Motor neuron (in vitro differentiated cells): ENCODE measurements at regions not wholly inside any gene's neighbourhood (a gene's known extent, or its start where the extent isn't known, plus 50 kb on each side); places are given as distances from the start of the nearest gene placed in this dataset.

Experiments used
- ATAC-seq, 8 experiments: fragments of 200-7000 bp; cut with Tn5 transposase; replicated peaks in 6 of 8; 2 replicates each; pipeline ENCODE4 v1.8.0; 2021; ENCODE audit warnings: mild to moderate bottlenecking in 8 of 8, moderate library complexity in 8 of 8
- H3K27ac ChIP-seq, 2 donors: fragments of 250-450 bp; sonication (Bioruptor Pico); 2 replicates each; pipeline ENCODE4 v1.9.0; 2021; ENCODE audit warnings: antibody characterized with exemption in 2 of 2, mild to moderate bottlenecking in 2 of 2, moderate library complexity in 1 of 2
- H3K4me1 ChIP-seq, 2 donors: fragments of 250-450 bp; sonication (Bioruptor Pico); replicated peaks in 1 of 2; 2 replicates each; pipeline ENCODE4 v1.6.1; 2021; ENCODE audit warnings: antibody characterized with exemption in 2 of 2, mild to moderate bottlenecking in 2 of 2, moderate library complexity in 1 of 2
- H3K4me3 ChIP-seq, 5 donors: fragments of 250-450 bp; sonication (Bioruptor Pico); 2 replicates each; pipeline ENCODE4 v1.9.0; 2021; ENCODE audit warnings: antibody characterized with exemption in 5 of 5, mild to moderate bottlenecking in 5 of 5, moderate library complexity in 4 of 5
- WGBS, 10 experiments: fragments of 450-650 bp; shearing (Covaris generic); methylation state at CpG; one replicate each; pipeline ENCODE4 v1.0.0; 2022; 5-methylcytosine and 5-hydroxymethylcytosine counted together
- in situ Hi-C, 9 experiments: fragments of 400-800 bp; cut with MboI; loops; one replicate each; pipeline ENCODE4 v1.15.0; 2021; ENCODE audit warnings: low sequenced_read_pairs in 9 of 9, low pct_unique_long_range_greater_than_20kb in 2 of 9; ENCODE audit not compliant: unreplicated experiment in 9 of 9

DNA sequence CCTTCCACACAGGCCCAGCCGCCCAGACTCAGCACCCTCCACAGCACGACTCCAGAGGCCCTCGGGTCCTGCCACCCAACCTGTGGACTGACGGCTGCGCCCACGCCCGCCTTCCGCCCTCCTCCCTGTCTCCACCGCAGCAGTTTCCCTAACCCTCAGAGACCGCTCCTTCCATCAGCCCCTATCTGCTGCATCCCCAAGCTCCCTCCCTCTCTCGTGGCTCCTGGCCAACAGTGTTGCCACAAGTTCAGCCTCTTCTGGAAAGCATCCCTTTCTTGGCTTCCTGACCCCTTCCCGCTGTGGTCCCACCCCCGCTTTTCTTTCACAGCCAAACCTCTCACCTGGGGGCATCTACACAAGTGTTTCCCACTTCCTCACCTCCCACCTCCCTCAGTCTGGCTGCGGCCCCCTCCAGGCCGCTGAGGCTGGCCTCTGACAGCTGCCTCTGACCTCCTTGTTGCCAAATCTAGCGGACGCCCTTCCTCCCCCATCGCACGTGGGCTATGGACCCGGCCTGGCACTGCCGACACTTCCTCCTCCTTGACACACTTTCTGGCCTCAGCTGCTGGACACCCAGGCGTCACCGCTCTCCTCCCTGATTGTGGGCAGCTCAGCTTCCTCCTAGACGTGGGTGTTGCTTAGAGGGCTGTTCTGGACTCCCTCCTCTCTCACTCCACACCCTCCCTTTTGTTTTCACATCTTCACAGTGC is 168.8 kb upstream of the TLE3 start:
- ATAC-seq, result peak in 2 of 8 experiments; percentile 5 to 52
- WGBS, 10 experiments, result 30 to 75% (median 59%) methylated on average over 1 to 9 of the region's 24 CpGs; no CpG with 5 or more reads in 5 of the 10 experiments
- in situ Hi-C loops, result no loop called here

DNA sequence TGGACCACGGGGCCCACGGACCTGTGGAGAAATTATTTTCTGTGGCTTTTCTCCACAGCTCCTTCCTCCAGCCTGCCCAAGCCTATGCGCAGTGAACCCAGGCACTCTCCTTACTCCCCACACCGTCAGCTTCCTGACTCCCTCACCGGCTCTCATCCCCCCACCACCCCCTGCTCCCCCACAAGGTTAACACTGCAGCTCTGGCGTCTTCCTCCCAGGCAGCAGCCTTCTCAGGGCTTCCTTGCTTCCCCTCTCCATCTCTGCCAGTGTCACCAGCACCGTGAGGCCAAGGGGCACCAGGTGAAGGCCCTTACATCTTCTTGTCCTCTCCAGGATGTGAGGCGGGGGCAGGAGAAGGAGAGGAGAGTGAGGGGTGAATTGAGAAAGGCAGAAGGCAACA is 168.3 kb upstream of the TLE3 start:
- in situ Hi-C loops, result no loop called here
- ATAC-seq, result no peak
- no peak overlapping the region for H3K27ac ChIP-seq
- H3K4me3 ChIP-seq, result no peak overlapping the region
- 73 to 100% (median 100%) methylated on average over 1 to 4 of the region's 8 CpGs; no CpG with 5 or more reads in 7 of the 10 experiments for WGBS, 10 experiments
- H3K4me1 ChIP-seq, result peaks cover 76 to 81% of the 10 kb centered on the region in 2 donors

More for the DNA sequence above, 168.8 kb upstream of the TLE3 start:
- H3K27ac ChIP-seq, result no peak overlapping the region
- peaks cover 82 to 87% of the 10 kb centered on the region in 2 donors for H3K4me1 ChIP-seq
- H3K4me3 ChIP-seq, result no peak overlapping the region

DNA sequence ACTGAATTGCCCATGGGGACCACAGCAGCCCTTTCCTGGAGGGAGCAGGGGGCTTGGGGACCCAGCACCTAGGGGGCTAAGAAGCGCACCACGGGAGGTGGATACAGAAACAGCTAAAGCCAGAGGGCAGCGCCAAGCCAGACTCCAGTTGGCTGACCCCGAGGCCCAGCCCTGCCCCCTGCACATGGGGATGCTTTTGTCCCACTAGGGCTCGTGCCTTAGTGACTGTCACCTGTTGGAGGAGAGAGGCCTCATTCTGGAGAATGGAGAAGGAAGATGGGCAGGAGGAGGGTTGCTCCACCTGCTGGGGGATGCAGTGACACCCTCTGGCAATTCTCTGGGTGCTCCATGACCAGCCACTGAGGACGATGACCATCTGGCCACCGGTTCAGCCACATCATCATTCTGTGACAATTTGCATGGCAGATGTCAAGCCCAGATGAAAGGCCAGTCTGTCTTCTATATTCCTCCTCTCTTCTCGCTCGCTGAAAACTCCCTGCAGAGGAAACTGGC is 167.8 kb upstream of the TLE3 start:
- in situ Hi-C loops, result no loop called here
- Histone ChIP-seq H3K27ac (no peak overlapping the region), H3K4me1 (peaks cover 72 to 76% of the 10 kb centered on the region in 2 donors), H3K4me3 (no peak overlapping the region)
- no peak for ATAC-seq
- WGBS, 10 experiments, result 80 to 100% (median 89%) methylated on average over 1 to 5 of the region's 9 CpGs; no CpG with 5 or more reads in 4 of the 10 experiments

DNA sequence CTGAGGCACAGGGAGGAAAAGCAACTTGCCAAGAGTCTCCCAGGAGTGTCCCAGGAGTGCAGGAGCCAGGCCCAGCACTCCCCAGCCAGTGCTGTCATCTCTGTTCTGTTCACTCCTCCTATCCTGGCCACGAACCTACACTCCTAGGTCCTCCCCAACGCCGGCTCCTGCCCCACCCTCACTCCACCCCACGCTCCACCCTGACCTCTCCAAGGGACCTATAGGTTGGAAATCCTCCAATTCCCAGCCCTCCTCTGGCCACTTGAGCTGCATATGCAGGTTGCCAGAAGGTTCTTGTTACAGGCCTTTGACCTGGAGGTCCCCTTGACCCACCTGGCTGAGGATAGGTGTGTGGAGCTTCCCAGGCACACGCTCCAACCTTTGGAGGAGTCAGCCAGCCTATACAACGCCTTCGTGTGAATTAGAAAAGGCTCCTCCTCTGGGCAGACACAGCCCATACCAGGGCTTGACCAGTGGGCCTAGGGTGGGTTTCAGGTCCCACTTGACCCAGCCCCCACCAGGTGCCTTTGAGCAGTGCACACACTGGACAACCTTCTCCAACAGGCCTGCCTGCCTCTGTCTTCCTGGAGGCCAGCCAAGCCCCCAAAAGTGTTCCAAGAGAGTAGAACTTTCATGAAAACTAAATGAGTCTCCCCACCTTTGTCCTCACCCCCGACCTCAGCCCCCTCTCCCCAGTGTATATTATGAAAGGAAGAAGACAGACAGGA is 167.2 kb upstream of the TLE3 start:
- Histone ChIP-seq H3K4me3 (no peak overlapping the region), H3K27ac (peak overlapping the region in 1 of 2 donors; percentile 8), H3K4me1 (peaks cover 65 to 71% of the 10 kb centered on the region in 2 donors)
- in situ Hi-C loops, result no loop called here
- ATAC-seq, result peak in 2 of 8 experiments; percentile 22 to 48
- 20 to 100% (median 100%) methylated on average over 1 to 2 of the region's 8 CpGs; no CpG with 5 or more reads in 7 of the 10 experiments for WGBS, 10 experiments

DNA sequence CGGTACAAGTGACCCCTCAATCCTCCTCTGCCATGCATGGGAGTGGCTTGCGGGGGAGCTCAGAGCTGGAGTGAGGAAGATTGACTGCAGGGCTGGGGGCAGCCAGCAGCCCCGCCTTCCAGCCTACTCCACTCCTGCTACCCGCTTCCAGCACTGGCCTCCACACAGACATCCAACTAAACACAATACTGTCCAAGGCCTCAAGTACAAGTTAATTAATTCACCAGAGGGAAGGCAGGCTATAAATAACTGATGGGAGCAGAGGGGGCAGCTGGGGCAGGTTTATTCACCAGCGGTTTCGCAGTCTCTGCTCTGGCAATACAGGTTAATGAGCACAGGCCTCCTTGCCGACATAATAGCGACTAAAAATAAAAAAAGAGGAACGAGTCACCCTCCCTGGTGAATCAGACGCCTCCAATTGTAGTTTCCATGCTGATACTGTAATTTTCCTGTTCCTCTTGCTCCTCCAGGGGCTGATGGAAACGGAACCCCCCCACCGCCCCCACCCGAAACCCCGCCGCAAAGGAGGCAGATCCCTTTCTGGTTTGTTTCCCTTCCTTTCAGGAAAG is 166.4 kb upstream of the TLE3 start:
- in situ Hi-C loops, result no loop called here
- no peak overlapping the region for H3K4me3 ChIP-seq
- peak overlapping the region in 1 of 2 donors; percentile 65 for H3K27ac ChIP-seq
- H3K4me1 ChIP-seq, result peaks cover 62 to 71% of the 10 kb centered on the region in 2 donors
- 0 to 79% (median 17%) methylated on average over 1 to 9 of the region's 15 CpGs; no CpG with 5 or more reads in 2 of the 10 experiments for whole genome bisulfite sequencing, 10 experiments
- peak in 5 of 8 experiments; percentile 92 to 94 (median 93) for ATAC-seq

DNA sequence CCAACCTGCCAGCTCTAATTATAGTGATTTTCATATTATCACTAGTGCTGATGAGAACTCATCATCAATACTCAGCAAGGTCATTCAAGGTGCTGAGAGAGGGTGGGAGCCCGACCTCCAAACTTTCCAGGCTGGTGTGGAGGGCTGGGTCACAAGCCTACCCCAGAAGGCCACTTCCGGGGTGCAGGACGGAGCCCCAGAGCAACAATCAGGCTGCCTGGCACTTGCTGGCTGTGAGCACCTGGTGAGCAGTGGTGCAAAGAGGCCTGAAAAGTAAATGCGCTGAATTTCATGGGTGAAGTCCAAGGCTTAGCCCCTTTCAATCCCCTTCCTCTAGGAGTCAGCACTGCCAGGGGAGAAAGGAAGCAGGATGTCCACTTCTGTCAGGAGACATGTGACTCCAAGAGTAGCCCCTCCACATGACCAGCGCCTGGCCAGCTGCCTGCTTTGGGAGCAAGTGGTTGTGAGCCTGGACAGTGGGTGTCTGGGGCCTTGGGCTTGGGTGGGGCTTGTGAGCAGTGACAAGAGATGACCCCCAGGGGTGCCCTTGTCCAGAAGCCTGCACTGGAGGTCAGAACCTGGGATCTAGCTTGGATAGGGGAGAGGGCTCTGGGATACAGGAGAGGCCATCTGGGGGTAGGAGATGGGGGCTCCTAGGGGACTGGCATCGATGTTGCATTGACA is 165.0 kb upstream of the TLE3 start:
- H3K4me3 ChIP-seq, result no peak overlapping the region
- 73 to 100% (median 87%) methylated on average over 1 to 3 of the region's 6 CpGs; no CpG with 5 or more reads in 6 of the 10 experiments for WGBS, 10 experiments
- peak overlapping the region in 1 of 2 donors; percentile 65 for H3K27ac ChIP-seq
- in situ Hi-C loops, result no loop called here
- H3K4me1 ChIP-seq, result peaks cover 61 to 63% of the 10 kb centered on the region in 2 donors
- no peak for ATAC-seq

DNA sequence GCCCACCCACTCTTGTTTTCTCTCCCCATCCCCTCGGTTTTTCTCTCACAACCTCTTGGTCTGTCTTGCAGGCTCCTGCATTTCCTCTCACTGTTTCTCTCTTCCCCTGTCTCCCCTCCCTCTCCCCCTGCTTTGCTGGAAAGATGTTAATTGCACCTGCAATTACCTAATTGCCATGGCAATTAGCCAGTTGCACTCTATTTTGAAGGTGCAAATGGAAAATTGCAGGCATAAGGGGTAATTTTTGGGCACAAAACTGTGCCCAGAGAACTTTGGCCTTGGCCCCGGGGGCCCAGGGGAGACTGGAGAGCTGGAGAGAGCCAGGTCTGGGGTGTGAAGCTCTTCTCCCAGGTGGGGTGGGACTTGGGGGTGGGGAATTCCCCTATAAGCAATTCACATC is 164.5 kb upstream of the TLE3 start:
- no peak for ATAC-seq
- Histone ChIP-seq H3K4me1 (peaks cover 56 to 63% of the 10 kb centered on the region in 2 donors), H3K27ac (no peak overlapping the region), H3K4me3 (no peak overlapping the region)
- in situ Hi-C loops, result no loop called here
- 43 to 88% (median 68%) methylated on average over 1 to 2 of the region's 2 CpGs; no CpG with 5 or more reads in 4 of the 10 experiments for WGBS, 10 experiments

DNA sequence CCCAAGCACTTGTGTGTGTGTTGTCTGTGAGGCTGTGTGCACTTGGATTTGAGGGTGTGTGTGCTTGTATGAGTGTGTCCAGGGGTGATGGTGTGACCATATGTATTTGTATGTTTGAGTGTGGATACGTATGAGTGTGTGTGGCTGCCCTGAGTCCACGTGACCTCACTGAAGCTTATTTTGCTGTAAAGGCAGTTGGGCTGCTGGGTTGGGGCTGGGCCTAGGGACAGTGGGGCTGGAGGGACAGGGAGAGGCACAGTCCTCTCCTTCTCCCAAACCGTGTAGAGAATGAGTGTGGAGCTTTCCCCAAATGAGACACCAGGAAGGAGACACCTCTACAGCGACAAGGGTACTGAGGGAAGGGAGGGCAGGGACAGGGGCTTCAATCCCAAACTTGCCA is 163.4 kb upstream of the TLE3 start:
- in situ Hi-C loops, result no loop called here
- Histone ChIP-seq H3K27ac (no peak overlapping the region), H3K4me1 (peaks cover 45 to 52% of the 10 kb centered on the region in 2 donors), H3K4me3 (no peak overlapping the region)
- ATAC-seq, result no peak
- WGBS, 10 experiments, result 80 to 100% (median 90%) methylated on average over 1 to 2 of the region's 4 CpGs; no CpG with 5 or more reads in 7 of the 10 experiments

DNA sequence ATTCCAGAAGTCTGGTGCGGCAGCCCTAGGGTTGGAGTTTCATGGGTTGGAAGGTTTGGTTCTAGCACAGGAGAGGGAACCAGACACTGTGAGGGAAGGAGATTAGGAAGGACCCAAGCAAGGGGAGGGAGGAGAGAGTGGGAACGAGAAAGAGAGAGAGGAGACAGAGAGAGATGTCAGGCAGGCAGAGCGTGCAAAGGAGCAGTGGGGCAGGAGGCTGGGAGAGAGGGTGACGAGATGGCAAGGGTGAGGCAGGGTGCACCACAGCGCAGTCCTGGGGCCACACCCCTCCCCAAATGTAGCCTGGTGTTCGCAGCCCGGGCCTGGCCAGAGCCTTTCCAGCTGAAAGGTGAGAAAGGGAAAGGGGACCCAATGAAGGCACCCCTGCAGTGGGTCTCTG is 162.9 kb upstream of the TLE3 start:
- Histone ChIP-seq H3K4me1 (peaks cover 40 to 47% of the 10 kb centered on the region in 2 donors), H3K27ac (no peak overlapping the region), H3K4me3 (no peak overlapping the region)
- no peak for ATAC-seq
- in situ Hi-C loops, result no loop called here
- 94 to 100% (median 100%) methylated on average over 1 to 3 of the region's 7 CpGs; no CpG with 5 or more reads in 3 of the 10 experiments for WGBS, 10 experiments

DNA sequence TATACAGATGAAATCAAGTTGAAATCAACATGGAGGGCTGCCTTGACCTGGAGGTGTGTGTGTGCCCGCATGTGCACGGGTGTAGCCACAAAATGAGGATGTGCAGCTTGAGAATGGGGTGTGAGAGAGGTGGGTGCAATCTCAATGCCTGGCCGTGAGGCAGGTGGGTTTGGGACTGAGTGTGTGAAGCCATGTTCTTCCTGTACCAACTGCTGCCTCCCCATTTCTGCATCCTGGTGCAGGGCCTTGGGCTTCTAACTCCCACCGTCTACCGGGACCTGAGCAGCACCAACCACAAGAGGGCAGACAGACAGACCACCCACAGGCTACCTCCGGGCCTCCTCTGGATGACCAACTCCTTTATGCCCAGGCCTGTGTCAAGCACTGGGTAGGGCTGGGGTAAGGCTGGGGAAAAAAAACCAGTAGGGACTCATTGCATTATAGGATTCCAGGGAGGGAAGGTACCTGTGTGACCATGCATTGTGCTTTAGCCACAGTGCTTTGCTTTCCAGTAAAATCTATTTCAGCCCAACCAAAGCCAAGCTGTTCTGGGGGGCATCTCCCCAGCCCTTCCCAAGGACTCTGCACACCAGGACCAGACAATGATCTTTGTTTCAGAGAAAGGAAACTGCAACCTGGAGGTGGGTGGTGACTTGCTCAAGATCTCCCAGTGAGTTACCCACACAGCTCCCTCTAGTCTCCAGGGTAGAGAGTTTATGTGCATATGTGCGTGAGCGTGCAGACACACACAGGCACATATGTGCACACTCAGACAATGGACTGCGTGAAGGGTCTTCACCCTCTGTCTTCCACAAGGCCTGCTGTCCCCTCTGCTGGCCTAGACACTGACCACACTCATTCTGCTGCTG is 162.2 kb upstream of the TLE3 start:
- in situ Hi-C loops, result no loop called here

DNA sequence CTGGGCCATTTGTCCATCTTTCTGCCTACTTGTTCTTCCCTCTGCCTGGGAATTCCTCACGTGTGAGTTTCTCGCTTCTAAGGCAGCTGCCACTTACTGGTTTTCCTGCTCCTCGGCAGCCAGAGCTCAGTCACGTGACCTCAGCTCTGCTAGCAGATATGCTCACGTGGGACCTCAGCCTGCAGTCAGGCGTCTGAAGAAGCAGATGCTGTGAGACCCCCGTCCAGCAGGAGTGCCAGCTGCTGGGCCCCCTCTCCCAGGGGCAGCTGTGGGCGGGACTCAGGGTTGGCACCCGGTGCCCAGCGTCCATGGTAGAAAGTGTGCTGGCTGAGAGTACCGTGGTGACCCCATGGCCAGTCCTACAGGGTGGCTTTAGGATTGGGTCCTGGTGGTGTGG is 161.3 kb upstream of the TLE3 start:
- peaks cover 35 to 39% of the 10 kb centered on the region in 2 donors for H3K4me1 ChIP-seq
- H3K4me3 ChIP-seq, result no peak overlapping the region
- in situ Hi-C loops, result no loop called here
- WGBS, 10 experiments, result 80 to 100% (median 80%) methylated on average over 1 of the region's 11 CpGs; no CpG with 5 or more reads in 5 of the 10 experiments
- H3K27ac ChIP-seq, result peak overlapping the region in 1 of 2 donors; percentile 61
- peak in 5 of 8 experiments; percentile 49 to 63 (median 54) for ATAC-seq

More for the DNA sequence above, 162.2 kb upstream of the TLE3 start:
- ATAC-seq, result peak in 1 of 8 experiments; percentile 79
- Histone ChIP-seq H3K4me1 (peaks cover 34 to 40% of the 10 kb centered on the region in 2 donors), H3K4me3 (no peak overlapping the region), H3K27ac (no peak overlapping the region)
- WGBS, 10 experiments, result 91 to 100% (median 95%) methylated on average over 1 to 5 of the region's 9 CpGs; no CpG with 5 or more reads in 5 of the 10 experiments
